K562 (cell line): ENCODE measurements at regions not wholly inside any gene's neighbourhood (a gene's known extent, or its start where the extent isn't known, plus 50 kb on each side); places are given as distances from the start of the nearest gene placed in this dataset.

ENCODE experiments used
- ATAC-seq: fragments of 200-7000 bp; cut with Tn5 transposase; 3 replicates; pipeline ENCODE4 v1.9.1; 2020; ENCODE audit warnings: moderate library complexity
- BruUV-seq: library from RNA; stranded (reverse); fragments of 400-500 nt; replicated peaks from 2 replicates; lab custom pipeline; 2021; lab: Mats Ljungman, UMichigan
- CTCF ChIA-PET: fragments of 300-600 bp; formaldehyde crosslinking; extraction: SDS; loops from one replicate; lab custom pipeline; 2021; ENCODE audit warnings: low intra/inter-chr PET ratio; lab: Yijun Ruan, JAX
- POLR2A ChIA-PET: fragments of 300-600, 350-650 bp; sonication (Branson Sonifier 250); formaldehyde crosslinking; extraction: SDS; loops from one replicate; lab custom pipeline; 2021; ENCODE audit warnings: antibody characterized with exemption, inconsistent platforms; lab: Yijun Ruan, JAX
- DNase-seq, 4 experiments: peaks; one replicate each; pipeline versions ENCODE4 v3.0.0 to v3.0.0-alpha.2; 2011 to 2018; ENCODE audit warnings: low spot score in 3 of 4, mixed read lengths in 3 of 4; ENCODE audit errors: extremely low read depth in 1 of 4
- FAIRE-seq: peaks from 2 replicates; lab custom pipeline; 2011; peaks lifted over from hg19 to GRCh38; lab: Jason Lieb, UNC
- H2AFZ ChIP-seq: 2 replicates; pipeline ENCODE4 v1.6.0; 2011; ENCODE audit warnings: low read depth, low read length, control low read depth, inconsistent platforms
- H3K27ac ChIP-seq: fragments of 200-600 bp; 3 replicates; pipeline ENCODE4 v1.8.0; 2011; ENCODE audit warnings: low read depth, mild to moderate bottlenecking, control low read depth, inconsistent platforms, low read length, moderate library complexity, mixed read lengths; ENCODE audit errors: extremely low read depth
- H3K27me3 ChIP-seq, 2 experiments: fragments of 300-600 bp in 1 of 2; 2 replicates in 1 of 2; 3 replicates in 1 of 2; pipeline versions ENCODE4 v1.6.0 to v1.8.0; 2011; ENCODE audit warnings: inconsistent platforms in 2 of 2, low read length in 2 of 2, mild to moderate bottlenecking in 1 of 2, mixed read lengths in 1 of 2, moderate library complexity in 1 of 2; ENCODE audit not compliant: control insufficient read depth in 2 of 2, insufficient read depth in 2 of 2
- H3K36me3 ChIP-seq: fragments of 300-600 bp; 3 replicates; pipeline ENCODE4 v1.8.0; 2011; ENCODE audit warnings: mild to moderate bottlenecking, low read length, inconsistent platforms; ENCODE audit not compliant: control insufficient read depth, insufficient read depth
- H3K4me1 ChIP-seq, 2 experiments: fragments of 200-600 bp in 1 of 2; replicated peaks in 1 of 2; 2 replicates in 1 of 2; 3 replicates in 1 of 2; pipeline versions ENCODE4 v1.5.1 to v1.8.0; 2011; ENCODE audit warnings: inconsistent platforms in 2 of 2, low read length in 2 of 2, mild to moderate bottlenecking in 1 of 2, mixed read lengths in 1 of 2, moderate library complexity in 1 of 2; ENCODE audit not compliant: control insufficient read depth in 2 of 2, insufficient read depth in 2 of 2
- H3K4me2 ChIP-seq: 2 replicates; pipeline ENCODE4 v1.6.1; 2011; ENCODE audit warnings: low read length, control low read depth, inconsistent platforms, mixed read lengths; ENCODE audit not compliant: insufficient read depth
- H3K4me3 ChIP-seq: fragments of 200-600 bp; sonication (generic), shearing (Covaris generic); 2 replicates; pipeline ENCODE4 v1.5.1; 2016; ENCODE audit warnings: control low read depth, inconsistent platforms
- H3K79me2 ChIP-seq: fragments of 200-600 bp; 3 replicates; pipeline ENCODE4 v1.8.0; 2011; ENCODE audit warnings: low read length, inconsistent platforms; ENCODE audit not compliant: control insufficient read depth, insufficient read depth
- H3K9ac ChIP-seq, 2 experiments: 2 replicates each; pipeline versions ENCODE4 v1.6.0 to v1.6.1; 2011; ENCODE audit warnings: low read depth in 2 of 2, low read length in 2 of 2, control low read depth in 1 of 2, inconsistent platforms in 1 of 2, mild to moderate bottlenecking in 1 of 2, mixed read lengths in 1 of 2; ENCODE audit not compliant: insufficient read depth in 1 of 2
- H3K9me1 ChIP-seq: one replicate; pipeline ENCODE4 v1.6.0; 2011; ENCODE audit warnings: inconsistent platforms, mild to moderate bottlenecking, low read length, moderate library complexity; ENCODE audit not compliant: control insufficient read depth, insufficient read depth
- H3K9me3 ChIP-seq: replicated peaks from 2 replicates; pipeline ENCODE4 v1.5.1; 2011; ENCODE audit warnings: low read depth, low read length, inconsistent platforms; ENCODE audit not compliant: control insufficient read depth, insufficient read depth
- H4K20me1 ChIP-seq: replicated peaks from 2 replicates; pipeline ENCODE4 v1.6.1; 2011; ENCODE audit warnings: low read length, inconsistent platforms, mixed read lengths; ENCODE audit not compliant: control insufficient read depth, insufficient read depth
- BMI1 ChIP-seq: fragments of 150-350 bp; IDR thresholded peaks from 2 replicates; pipeline ENCODE4 v1.6.1; 2014; ENCODE audit warnings: low read length
- CBX8 ChIP-seq: fragments of 200-600 bp; sonication (generic); IDR thresholded peaks from 2 replicates; pipeline ENCODE4 v1.6.1; 2012; ENCODE audit warnings: borderline replicate concordance, mixed run types, low read depth, mild to moderate bottlenecking, moderate library complexity, mixed read lengths, low read length, control low read depth, inconsistent platforms; ENCODE audit not compliant: poor library complexity, severe bottlenecking; ENCODE audit errors: extremely low read depth
- FOXA3 ChIP-seq, 2 experiments: fragments of 450-650 bp in 1 of 2; sonication (generic) in 1 of 2; formaldehyde crosslinking; IDR thresholded peaks in 1 of 2; conservative IDR thresholded peaks in 1 of 2; 2 replicates each; pipeline versions ENCODE4 v1.4.0 to v1.8.0; 2020 to 2022; ENCODE audit warnings: mild to moderate bottlenecking in 2 of 2, missing genetic modification reagents in 1 of 2
- HMG20A ChIP-seq: fragments of 450-650 bp; formaldehyde crosslinking; conservative IDR thresholded peaks from 2 replicates; pipeline ENCODE4 v1.4.0; 2020; ENCODE audit warnings: mild to moderate bottlenecking, mixed read lengths
- JUND ChIP-seq, 2 experiments: IDR thresholded peaks; 2 replicates in 1 of 2; 3 replicates in 1 of 2; pipeline ENCODE4 v1.6.1; 2011; ENCODE audit warnings: borderline replicate concordance in 2 of 2, low read depth in 2 of 2, low read length in 2 of 2, improper control_type of control experiment in 1 of 2, missing biosample characterization in 1 of 2, missing genetic modification characterization in 1 of 2, missing genetic modification reagents in 1 of 2
- KDM1A ChIP-seq, 2 experiments: fragments of 450-650 bp; IDR thresholded peaks; 2 replicates each; pipeline ENCODE4 v1.6.1; 2016; ENCODE audit warnings: mild to moderate bottlenecking in 2 of 2
- NELFE ChIP-seq: IDR thresholded peaks from 2 replicates; pipeline ENCODE4 v1.6.1; 2011; ENCODE audit warnings: mild to moderate bottlenecking; ENCODE audit not compliant: insufficient read depth, insufficient read length
- NFATC3 ChIP-seq: fragments of 450-650 bp; IDR thresholded peaks from 2 replicates; pipeline ENCODE4 v1.6.1; 2017; ENCODE audit warnings: mild to moderate bottlenecking
- PRPF4 ChIP-seq: fragments of 200-400 bp; formaldehyde crosslinking; IDR thresholded peaks from one replicate; pipeline ENCODE4 v1.6.1; 2017; ENCODE audit warnings: low read length, low read depth, mild to moderate bottlenecking; ENCODE audit not compliant: insufficient read depth, poor library complexity, severe bottlenecking
- SIX5 ChIP-seq, 2 experiments: IDR thresholded peaks; 2 replicates each; pipeline ENCODE4 v1.6.1; 2011; ENCODE audit warnings: low read length in 2 of 2, borderline replicate concordance in 1 of 2, low read depth in 1 of 2, mild to moderate bottlenecking in 1 of 2, moderate library complexity in 1 of 2; ENCODE audit not compliant: insufficient read depth in 1 of 2
- SPI1 ChIP-seq: IDR thresholded peaks from 2 replicates; pipeline ENCODE4 v1.6.1; 2011; ENCODE audit warnings: low read depth, low read length, control low read depth, borderline replicate concordance
- TRIM28 ChIP-seq: fragments of 450-650 bp; IDR thresholded peaks from 2 replicates; pipeline ENCODE4 v1.6.1; 2017
- ZC3H4 ChIP-seq: sonication (generic); formaldehyde crosslinking; IDR thresholded peaks from 2 replicates; pipeline ENCODE4 v1.9.0; 2021; ENCODE audit warnings: missing genetic modification reagents, borderline replicate concordance
- ZFP91 ChIP-seq: sonication (generic); formaldehyde crosslinking; IDR thresholded peaks from 2 replicates; pipeline ENCODE4 v1.8.0; 2022; ENCODE audit warnings: mild to moderate bottlenecking, missing genetic modification reagents
- ZNF121 ChIP-seq: sonication (generic); formaldehyde crosslinking; conservative IDR thresholded peaks from 2 replicates; pipeline ENCODE4 v1.8.0; 2022; ENCODE audit warnings: missing genetic modification reagents
- WGBS: fragments of 100-300 bp; shearing (Covaris generic); methylation state at CpG from one replicate; pipeline ENCODE4 v1.1.6; 2016; ENCODE audit warnings: low coverage, mixed read lengths; ENCODE audit not compliant: insufficient coverage; ENCODE audit errors: missing lambda C conversion rate; 5-methylcytosine and 5-hydroxymethylcytosine counted together
- in situ Hi-C: fragments of 300-500 bp; cut with MboI; formaldehyde crosslinking; loops from 4 replicates; pipeline ENCODE4 v1.15.0; 2018; ENCODE audit warnings: inconsistent platforms, mixed read lengths
- intact Hi-C: fragments of 100-400 bp; cut with micrococcal nuclease; formaldehyde crosslinking; loops from 2 replicates; pipeline ENCODE4 v1.14.2; 2022

- FAIRE-seq, result no peak
- Histone ChIP-seq H3K4me1 (no peaks in the 10 kb centered on the region), H3K4me2 (no peak overlapping the region), H2AFZ (no peak overlapping the region), H3K36me3 (no peaks in the 10 kb centered on the region), H3K79me2 (no peaks in the 10 kb centered on the region), H3K9ac (no peak overlapping the region), H3K9me1 (no peaks in the 10 kb centered on the region), H3K27ac (no peak overlapping the region), H4K20me1 (no peaks in the 10 kb centered on the region), H3K9me3 (no peaks in the 10 kb centered on the region), H3K4me3 (no peak overlapping the region), H3K27me3 (no peaks in the 10 kb centered on the region)
- no peak for DNase-seq
- ATAC-seq, result no peak
- WGBS, result 0% methylated on average over 4 of the region's 4 CpGs
- BruUV-seq, result no TSS peak
- POLR2A ChIA-PET, result no interaction called here
- TF ChIP-seq ZC3H4 (CRISPR knock-in tag), result no peak
- TF ChIP-seq KDM1A (IDR thresholded peaks at IDR 0.05), result no peak
- no peak for TF ChIP-seq TRIM28
- TF ChIP-seq ZNF121 (CRISPR knock-in tag), result no peak
- TF ChIP-seq NFATC3, result no peak
- no peak for TF ChIP-seq HMG20A (CRISPR knock-in tag)
- in situ Hi-C loops, result no loop called here
- CTCF ChIA-PET, result no interaction called here
- intact Hi-C loops, result no loop called here
These were observed 614.2 kb upstream of the CLINT1 start for GRCh38 chr5:158473016-158473635.

GRCh38 chr5:158471535-158471924 is 612.6 kb upstream of the CLINT1 start:
- Histone ChIP-seq H3K9me1 (no peaks in the 10 kb centered on the region), H3K27me3 (no peaks in the 10 kb centered on the region), H3K9ac (no peak overlapping the region), H3K27ac (no peak overlapping the region), H3K4me2 (no peak overlapping the region), H3K4me3 (no peak overlapping the region), H3K9me3 (no peaks in the 10 kb centered on the region), H3K36me3 (no peaks in the 10 kb centered on the region), H2AFZ (no peak overlapping the region), H3K4me1 (no peaks in the 10 kb centered on the region), H3K79me2 (no peaks in the 10 kb centered on the region), H4K20me1 (no peaks in the 10 kb centered on the region)
- no peak for DNase-seq
- ChIA-PET CTCF (no interaction called here), POLR2A (interaction anchor here (0.7 kb wide), 1 partner anchor 198 kb away, joined by 3 read pairs; no protein-coding TSS in a partner anchor)
- no peak for FAIRE-seq
- WGBS, result 0% methylated on average over 2 of the region's 2 CpGs
- intact Hi-C loops, result no loop called here
- no peak for ATAC-seq
- in situ Hi-C loops, result no loop called here
- BruUV-seq, result no TSS peak
- TF ChIP-seq CBX8, result no peak
- TF ChIP-seq ZFP91 (CRISPR knock-in tag), result no peak
- TF ChIP-seq PRPF4, result no peak
- no peak for TF ChIP-seq JUND (IDR thresholded peaks at IDR 0.05; ENCODE audit: borderline replicate concordance, low read depth, low read length)
- TF ChIP-seq JUND (tag; IDR thresholded peaks at IDR 0.05; ENCODE audit: borderline replicate concordance, low read depth, low read length), result no peak
- no peak for TF ChIP-seq BMI1
- TF ChIP-seq SIX5 (IDR thresholded peaks at IDR 0.05; ENCODE audit: borderline replicate concordance in 1 of 2, insufficient read depth in 1 of 2, low read depth in 1 of 2, low read length in 2 of 2), result no peak
- TF ChIP-seq SPI1, result no peak
- no peak for TF ChIP-seq TRIM28
- TF ChIP-seq NELFE, result no peak
- TF ChIP-seq FOXA3 (CRISPR knock-in tag; conservative IDR thresholded peaks at IDR 0.05 in 1 of 2, IDR thresholded peaks at IDR 0.05 in 1 of 2), result no peak
